Astrocyte (in vitro differentiated cells and primary cell): ENCODE measurements at regions not wholly inside any gene's neighbourhood (a gene's known extent, or its start where the extent isn't known, plus 50 kb on each side); places are given as distances from the start of the nearest gene placed in this dataset.

Source experiments
- CTCF ChIP-seq: IDR thresholded peaks from 2 replicates; pipeline ENCODE4 v1.5.1; 2011; ENCODE audit warnings: low read depth, mild to moderate bottlenecking, inconsistent platforms, low read length, moderate library complexity; ENCODE audit not compliant: insufficient read depth
- EZH2 ChIP-seq: IDR thresholded peaks from 2 replicates; pipeline ENCODE4 v1.6.1; 2012; ENCODE audit warnings: mild to moderate bottlenecking, low read length, inconsistent platforms; ENCODE audit not compliant: insufficient read depth

DNA sequence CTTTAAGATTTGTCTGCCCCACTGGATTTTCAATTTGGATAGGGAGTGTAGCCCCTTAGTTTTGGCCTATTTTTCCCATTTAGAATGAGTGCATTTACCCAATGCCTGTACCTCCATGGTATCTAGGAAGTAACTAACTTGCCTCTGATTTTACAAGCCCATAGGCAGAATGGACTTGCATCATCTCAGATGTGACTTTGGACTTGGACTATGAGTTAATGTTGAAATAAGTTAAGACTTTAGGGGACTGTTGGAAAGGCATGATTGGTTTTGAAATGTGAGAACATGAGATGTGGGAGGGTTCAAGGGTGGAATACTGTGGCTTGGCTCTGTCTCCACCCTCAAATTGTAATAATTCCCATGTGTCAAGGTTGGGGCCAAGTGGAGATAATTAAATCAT is 2480.2 kb downstream of the PCDH7 start:
- TF ChIP-seq CTCF = no peak
- no peak for TF ChIP-seq EZH2
